ENCODE measurements at regions not wholly inside any gene's neighbourhood (a gene's known extent, or its start where the extent isn't known, plus 50 kb on each side); places are given as distances from the start of the nearest gene placed in this dataset.
A peak's percentile ranks its signal among the peaks of the same experiment; 100 is the strongest.
"Not testable (repeated sequence)": the region's sequence is repeated elsewhere in the genome, so short reads cannot be mapped to it uniquely, and the experiment has no call there.

GRCh38 chr7:94174375-94174774, 170.2 kb upstream of the BET1 start:
- DNase-seq (ENCODE audit: low spot score), result no peak

- DNase-seq (ENCODE audit: low spot score), result no peak
Measured at GRCh38 chr7:94174956-94175355, 170.8 kb upstream of the BET1 start.

- no peak for DNase-seq (ENCODE audit: low spot score)
Measured at GRCh38 chr7:94176694-94177200, 172.6 kb upstream of the BET1 start.

GRCh38 chr7:94177441-94177840, 173.3 kb upstream of the BET1 start:
- DNase-seq (ENCODE audit: low spot score), result no peak

- DNase-seq (ENCODE audit: low spot score), result no peak
Measured at GRCh38 chr7:94178230-94178629, 174.1 kb upstream of the BET1 start.

- no peak for DNase-seq (ENCODE audit: low spot score)
Measured at GRCh38 chr7:94179466-94179865, 175.3 kb upstream of the BET1 start.

- peak; percentile 85 for DNase-seq (ENCODE audit: low spot score)
Measured at GRCh38 chr7:94182066-94182465, 177.9 kb upstream of the BET1 start.

- no peak for DNase-seq (ENCODE audit: low spot score)
Measured at GRCh38 chr7:94182721-94183120, 178.6 kb upstream of the BET1 start.

- DNase-seq (ENCODE audit: low spot score), result peak; percentile 100
Measured at GRCh38 chr7:94183289-94183749, 179.2 kb upstream of the BET1 start.

- DNase-seq (ENCODE audit: low spot score), result peak; percentile 16
Measured at GRCh38 chr7:94183891-94184290, 179.7 kb upstream of the BET1 start.

- no peak for DNase-seq (ENCODE audit: low spot score)
Measured at GRCh38 chr7:94188350-94188749, 184.2 kb upstream of the BET1 start.

GRCh38 chr7:94190599-94191061, 186.5 kb upstream of the BET1 start:
- DNase-seq (ENCODE audit: low spot score), result peak; percentile 95

GRCh38 chr7:94194426-94194825, 190.3 kb upstream of the BET1 start:
- DNase-seq (ENCODE audit: low spot score), result not testable (repeated sequence)

- DNase-seq (ENCODE audit: low spot score), result no peak
Measured at GRCh38 chr7:94195201-94195600, 191.0 kb upstream of the BET1 start.

- no peak for DNase-seq (ENCODE audit: low spot score)
Measured at GRCh38 chr7:94195813-94196212, 191.7 kb upstream of the BET1 start.

- DNase-seq (ENCODE audit: low spot score), result no peak
Measured at GRCh38 chr7:94205529-94205928, 189.2 kb upstream of the COL1A2 start.

- DNase-seq (ENCODE audit: low spot score), result no peak
Measured at GRCh38 chr7:94206295-94206694, 188.4 kb upstream of the COL1A2 start.

- DNase-seq (ENCODE audit: low spot score), result no peak
Measured at GRCh38 chr7:94212160-94212559, 182.5 kb upstream of the COL1A2 start.

GRCh38 chr7:94216944-94217461, 177.7 kb upstream of the COL1A2 start:
- DNase-seq (ENCODE audit: low spot score), result no peak

GRCh38 chr7:94217766-94218165, 176.9 kb upstream of the COL1A2 start:
- no peak for DNase-seq (ENCODE audit: low spot score)

GRCh38 chr7:94222516-94222915, 172.2 kb upstream of the COL1A2 start:
- DNase-seq (ENCODE audit: low spot score), result no peak

- DNase-seq (ENCODE audit: low spot score), result peak; percentile 75
Measured at GRCh38 chr7:94223375-94224084, 171.2 kb upstream of the COL1A2 start.

GRCh38 chr7:94228223-94228622, 166.5 kb upstream of the COL1A2 start:
- DNase-seq (ENCODE audit: low spot score), result no peak
